ENCODE measurements at regions not wholly inside any gene's neighbourhood (a gene's known extent, or its start where the extent isn't known, plus 50 kb on each side); places are given as distances from the start of the nearest gene placed in this dataset.

- no peak for DNase-seq (ENCODE audit: low read depth)
- H3K4me3 ChIP-seq (ENCODE audit: low read depth, low read length): no peak overlapping the region
- no peak for TF ChIP-seq CTCF (conservative IDR thresholded peaks at IDR 0.05; ENCODE audit: low read depth, low read length)
Observed at GRCh38 chr10:129075927-129076326, 391.1 kb upstream of the MGMT start.

- no peak for TF ChIP-seq CTCF (conservative IDR thresholded peaks at IDR 0.05; ENCODE audit: low read depth, low read length)
- DNase-seq (ENCODE audit: low read depth): no peak
- no peak overlapping the region for H3K4me3 ChIP-seq (ENCODE audit: low read depth, low read length)
Observed at GRCh38 chr10:129078346-129078745, 388.7 kb upstream of the MGMT start.

GRCh38 chr10:129078746-129079145 lies 388.3 kb upstream of the MGMT start:
- H3K4me3 ChIP-seq (ENCODE audit: low read depth, low read length): no peak overlapping the region
- TF ChIP-seq CTCF (conservative IDR thresholded peaks at IDR 0.05; ENCODE audit: low read depth, low read length): no peak
- no peak for DNase-seq (ENCODE audit: low read depth)

DNA sequence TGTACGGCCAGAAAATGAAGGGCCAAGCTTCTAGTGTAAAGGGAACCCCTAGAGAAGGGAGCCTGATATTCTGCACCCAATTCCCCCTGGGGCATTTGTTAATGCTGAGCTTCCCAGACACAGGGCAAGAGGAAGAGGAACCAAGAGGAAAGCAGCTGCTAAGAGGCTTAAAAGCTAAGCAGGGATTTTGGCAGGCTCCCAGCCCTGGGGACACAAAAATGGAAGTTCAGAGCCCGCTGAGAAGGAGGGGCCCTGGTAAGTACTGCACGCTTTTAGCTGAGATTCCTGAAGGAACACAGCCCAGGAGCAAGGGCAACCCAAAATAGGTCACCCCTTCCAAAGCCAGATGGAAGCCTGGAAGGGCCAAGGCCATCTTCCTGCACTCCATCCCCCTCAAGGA lies 387.3 kb upstream of the MGMT start:
- no peak for DNase-seq (ENCODE audit: low read depth)
- H3K4me3 ChIP-seq (ENCODE audit: low read depth, low read length): no peak overlapping the region
- TF ChIP-seq CTCF (conservative IDR thresholded peaks at IDR 0.05; ENCODE audit: low read depth, low read length): no peak

- no peak for DNase-seq (ENCODE audit: low read depth)
- no peak for TF ChIP-seq CTCF (conservative IDR thresholded peaks at IDR 0.05; ENCODE audit: low read depth, low read length)
- no peak overlapping the region for H3K4me3 ChIP-seq (ENCODE audit: low read depth, low read length)
Observed at GRCh38 chr10:129085811-129086210, 381.2 kb upstream of the MGMT start.

DNA sequence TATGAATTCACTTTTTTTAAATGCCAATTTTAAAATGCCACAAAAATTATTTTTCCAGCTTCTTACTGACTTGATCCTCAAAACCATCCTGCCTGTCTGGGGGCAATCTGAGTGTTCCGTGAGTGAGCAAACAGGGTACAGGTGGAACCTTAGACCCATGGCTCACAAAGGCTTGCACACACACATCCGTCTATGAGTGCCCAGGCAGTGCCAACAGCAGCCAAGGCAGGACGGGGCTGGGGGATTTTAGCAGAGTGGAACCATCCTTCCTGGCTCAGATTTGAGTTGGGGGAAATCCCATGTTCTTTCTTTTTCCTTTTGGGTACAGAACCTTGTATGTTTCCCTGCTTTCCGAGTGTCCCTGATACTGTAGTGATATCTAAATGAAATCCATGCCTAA lies 377.7 kb upstream of the MGMT start:
- no peak for TF ChIP-seq CTCF (conservative IDR thresholded peaks at IDR 0.05; ENCODE audit: low read depth, low read length)
- no peak overlapping the region for H3K4me3 ChIP-seq (ENCODE audit: low read depth, low read length)
- no peak for DNase-seq (ENCODE audit: low read depth)

GRCh38 chr10:129090165-129090564 lies 376.9 kb upstream of the MGMT start:
- no peak for TF ChIP-seq CTCF (conservative IDR thresholded peaks at IDR 0.05; ENCODE audit: low read depth, low read length)
- H3K4me3 ChIP-seq (ENCODE audit: low read depth, low read length): no peak overlapping the region
- no peak for DNase-seq (ENCODE audit: low read depth)
